ENCODE measurements at regions not wholly inside any gene's neighbourhood (a gene's known extent, or its start where the extent isn't known, plus 50 kb on each side); places are given as distances from the start of the nearest gene placed in this dataset.
A peak's percentile ranks its signal among the peaks of the same experiment; 100 is the strongest.

DNA sequence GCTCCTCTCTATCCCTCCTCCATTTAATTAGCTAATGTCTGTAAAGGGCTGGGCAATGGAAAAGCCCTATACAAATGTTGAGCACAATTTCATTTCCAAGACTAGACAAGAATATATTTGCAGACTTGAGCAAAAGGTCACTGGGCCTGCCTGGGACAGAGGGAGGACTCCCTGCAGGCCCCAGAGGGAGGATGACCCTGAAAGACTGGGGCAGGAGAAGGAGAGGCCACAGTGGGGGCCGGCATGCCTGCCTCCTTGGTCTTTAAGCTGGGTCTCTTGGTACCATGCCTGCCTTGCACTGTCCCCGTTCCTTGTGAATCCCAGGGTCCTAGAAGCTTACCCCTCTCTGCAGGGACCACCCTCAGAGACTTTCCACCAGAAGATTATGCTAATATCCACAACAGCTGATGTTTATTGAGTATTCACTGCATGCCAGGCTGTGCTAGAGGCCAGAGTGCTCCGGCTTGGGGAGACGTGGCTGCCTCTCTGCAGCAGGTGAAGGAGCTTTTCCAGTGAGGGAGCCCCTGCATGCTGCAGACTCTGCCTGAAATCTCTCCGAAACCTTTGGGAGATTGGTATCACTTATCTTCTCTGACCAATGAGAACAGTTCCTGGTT, 72.7 kb upstream of the HSPA9 start:
- H3F3A ChIP-seq (ENCODE audit: insufficient read depth, low read length, poor library complexity, severe bottlenecking), result peaks cover 4% of the 10 kb centered on the region
- no peaks in the 10 kb centered on the region for H3K9me3 ChIP-seq (ENCODE audit: low read length)
- H4K20me1 ChIP-seq (ENCODE audit: insufficient read depth), result no peaks in the 10 kb centered on the region
- H3K4me2 ChIP-seq (ENCODE audit: low read length), result no peak overlapping the region
- no peaks in the 10 kb centered on the region for H3K79me2 ChIP-seq (replicated peaks; ENCODE audit: insufficient read depth, low read length)
- H3K9me2 ChIP-seq (ENCODE audit: insufficient read depth, low read length), result no peaks in the 10 kb centered on the region
- H3K27me3 ChIP-seq (ENCODE audit: insufficient read depth, low read depth, low read length), result no peaks in the 10 kb centered on the region
- no peak overlapping the region for H2AFZ ChIP-seq (ENCODE audit: low read depth, low read length)
- peak overlapping the region; percentile 36 for H3K27ac ChIP-seq (ENCODE audit: low read length)
- no peak overlapping the region for H3K4me3 ChIP-seq (ENCODE audit: low read length)
- H3K36me3 ChIP-seq (ENCODE audit: insufficient read depth, low read length), result no peaks in the 10 kb centered on the region
- no peak overlapping the region for H3K9ac ChIP-seq (ENCODE audit: low read length)
- TF ChIP-seq, protein P1, sequence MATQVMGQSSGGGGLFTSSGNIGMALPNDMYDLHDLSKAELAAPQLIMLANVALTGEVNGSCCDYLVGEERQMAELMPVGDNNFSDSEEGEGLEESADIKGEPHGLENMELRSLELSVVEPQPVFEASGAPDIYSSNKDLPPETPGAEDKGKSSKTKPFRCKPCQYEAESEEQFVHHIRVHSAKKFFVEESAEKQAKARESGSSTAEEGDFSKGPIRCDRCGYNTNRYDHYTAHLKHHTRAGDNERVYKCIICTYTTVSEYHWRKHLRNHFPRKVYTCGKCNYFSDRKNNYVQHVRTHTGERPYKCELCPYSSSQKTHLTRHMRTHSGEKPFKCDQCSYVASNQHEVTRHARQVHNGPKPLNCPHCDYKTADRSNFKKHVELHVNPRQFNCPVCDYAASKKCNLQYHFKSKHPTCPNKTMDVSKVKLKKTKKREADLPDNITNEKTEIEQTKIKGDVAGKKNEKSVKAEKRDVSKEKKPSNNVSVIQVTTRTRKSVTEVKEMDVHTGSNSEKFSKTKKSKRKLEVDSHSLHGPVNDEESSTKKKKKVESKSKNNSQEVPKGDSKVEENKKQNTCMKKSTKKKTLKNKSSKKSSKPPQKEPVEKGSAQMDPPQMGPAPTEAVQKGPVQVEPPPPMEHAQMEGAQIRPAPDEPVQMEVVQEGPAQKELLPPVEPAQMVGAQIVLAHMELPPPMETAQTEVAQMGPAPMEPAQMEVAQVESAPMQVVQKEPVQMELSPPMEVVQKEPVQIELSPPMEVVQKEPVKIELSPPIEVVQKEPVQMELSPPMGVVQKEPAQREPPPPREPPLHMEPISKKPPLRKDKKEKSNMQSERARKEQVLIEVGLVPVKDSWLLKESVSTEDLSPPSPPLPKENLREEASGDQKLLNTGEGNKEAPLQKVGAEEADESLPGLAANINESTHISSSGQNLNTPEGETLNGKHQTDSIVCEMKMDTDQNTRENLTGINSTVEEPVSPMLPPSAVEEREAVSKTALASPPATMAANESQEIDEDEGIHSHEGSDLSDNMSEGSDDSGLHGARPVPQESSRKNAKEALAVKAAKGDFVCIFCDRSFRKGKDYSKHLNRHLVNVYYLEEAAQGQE (IDR thresholded peaks at IDR 0.05; ENCODE audit: borderline replicate concordance), result no peak
- TF ChIP-seq MXI1 (conservative IDR thresholded peaks at IDR 0.05; ENCODE audit: poor library complexity, severe bottlenecking) (no peak), EP300 (conservative IDR thresholded peaks at IDR 0.05; ENCODE audit: poor library complexity, severe bottlenecking) (no peak), POLR2AphosphoS5 (IDR thresholded peaks at IDR 0.05) (no peak), TAF1 (IDR thresholded peaks at IDR 0.05; ENCODE audit: low read depth) (no peak), EZH2 (IDR thresholded peaks at IDR 0.05; ENCODE audit: borderline replicate concordance, insufficient read depth, low read length, poor library complexity, severe bottlenecking) (no peak), RAD21 (conservative IDR thresholded peaks at IDR 0.05) (no peak), SMC3 (conservative IDR thresholded peaks at IDR 0.05; ENCODE audit: poor library complexity) (no peak)
- TF ChIP-seq, protein P2, sequence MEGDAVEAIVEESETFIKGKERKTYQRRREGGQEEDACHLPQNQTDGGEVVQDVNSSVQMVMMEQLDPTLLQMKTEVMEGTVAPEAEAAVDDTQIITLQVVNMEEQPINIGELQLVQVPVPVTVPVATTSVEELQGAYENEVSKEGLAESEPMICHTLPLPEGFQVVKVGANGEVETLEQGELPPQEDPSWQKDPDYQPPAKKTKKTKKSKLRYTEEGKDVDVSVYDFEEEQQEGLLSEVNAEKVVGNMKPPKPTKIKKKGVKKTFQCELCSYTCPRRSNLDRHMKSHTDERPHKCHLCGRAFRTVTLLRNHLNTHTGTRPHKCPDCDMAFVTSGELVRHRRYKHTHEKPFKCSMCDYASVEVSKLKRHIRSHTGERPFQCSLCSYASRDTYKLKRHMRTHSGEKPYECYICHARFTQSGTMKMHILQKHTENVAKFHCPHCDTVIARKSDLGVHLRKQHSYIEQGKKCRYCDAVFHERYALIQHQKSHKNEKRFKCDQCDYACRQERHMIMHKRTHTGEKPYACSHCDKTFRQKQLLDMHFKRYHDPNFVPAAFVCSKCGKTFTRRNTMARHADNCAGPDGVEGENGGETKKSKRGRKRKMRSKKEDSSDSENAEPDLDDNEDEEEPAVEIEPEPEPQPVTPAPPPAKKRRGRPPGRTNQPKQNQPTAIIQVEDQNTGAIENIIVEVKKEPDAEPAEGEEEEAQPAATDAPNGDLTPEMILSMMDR (IDR thresholded peaks at IDR 0.05; ENCODE audit: poor library complexity, severe bottlenecking), result no peak

DNA sequence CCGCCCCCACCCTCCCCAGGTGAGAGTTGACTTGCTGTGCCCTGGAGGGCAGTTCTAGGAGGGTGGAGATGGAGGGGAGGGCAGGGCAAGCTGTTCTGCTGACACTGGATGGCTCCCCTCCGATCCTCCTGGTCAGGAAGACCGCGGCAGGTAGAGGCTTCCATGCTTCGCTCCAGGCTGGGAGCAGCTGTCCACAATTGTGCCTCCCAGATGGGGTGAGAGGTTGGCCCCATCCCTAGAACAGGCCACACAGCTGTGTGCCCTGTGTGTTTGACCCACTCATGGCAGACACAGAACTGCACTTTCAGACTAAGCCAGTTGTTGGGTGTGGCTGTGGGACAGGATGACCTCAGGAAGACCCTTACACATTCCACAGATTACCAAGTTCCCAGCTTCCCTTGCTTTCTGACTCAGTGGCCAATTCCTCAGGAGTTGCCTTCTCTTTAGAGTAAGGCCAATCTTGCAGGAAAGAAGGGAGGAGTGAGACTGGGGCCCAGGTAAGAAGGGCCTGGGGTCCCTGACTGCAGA, 72.1 kb upstream of the HSPA9 start:
- TF ChIP-seq EZH2 (IDR thresholded peaks at IDR 0.05; ENCODE audit: borderline replicate concordance, insufficient read depth, low read length, poor library complexity, severe bottlenecking) (no peak), MXI1 (conservative IDR thresholded peaks at IDR 0.05; ENCODE audit: poor library complexity, severe bottlenecking) (no peak), POLR2AphosphoS5 (IDR thresholded peaks at IDR 0.05) (no peak), TAF1 (IDR thresholded peaks at IDR 0.05; ENCODE audit: low read depth) (no peak), RAD21 (conservative IDR thresholded peaks at IDR 0.05) (no peak), EP300 (conservative IDR thresholded peaks at IDR 0.05; ENCODE audit: poor library complexity, severe bottlenecking) (no peak), SMC3 (conservative IDR thresholded peaks at IDR 0.05; ENCODE audit: poor library complexity) (no peak)
- TF ChIP-seq, protein P2 (IDR thresholded peaks at IDR 0.05; ENCODE audit: poor library complexity, severe bottlenecking), result no peak
- TF ChIP-seq, protein P1 (IDR thresholded peaks at IDR 0.05; ENCODE audit: borderline replicate concordance), result no peak
- no peaks in the 10 kb centered on the region for H4K20me1 ChIP-seq (ENCODE audit: insufficient read depth)
- H3K79me2 ChIP-seq (replicated peaks; ENCODE audit: insufficient read depth, low read length), result no peaks in the 10 kb centered on the region
- no peak overlapping the region for H3K27ac ChIP-seq (ENCODE audit: low read length)
- no peaks in the 10 kb centered on the region for H3K36me3 ChIP-seq (ENCODE audit: insufficient read depth, low read length)
- no peaks in the 10 kb centered on the region for H3K9me2 ChIP-seq (ENCODE audit: insufficient read depth, low read length)
- H3K27me3 ChIP-seq (ENCODE audit: insufficient read depth, low read depth, low read length), result no peaks in the 10 kb centered on the region
- no peak overlapping the region for H2AFZ ChIP-seq (ENCODE audit: low read depth, low read length)
- no peak overlapping the region for H3K4me3 ChIP-seq (ENCODE audit: low read length)
- no peak overlapping the region for H3K4me2 ChIP-seq (ENCODE audit: low read length)
- H3F3A ChIP-seq (ENCODE audit: insufficient read depth, low read length, poor library complexity, severe bottlenecking), result peaks cover 4% of the 10 kb centered on the region
- H3K9me3 ChIP-seq (ENCODE audit: low read length), result no peaks in the 10 kb centered on the region
- no peak overlapping the region for H3K9ac ChIP-seq (ENCODE audit: low read length)

Measured in neural cell (in vitro differentiated cells).